B cell (primary cell): ENCODE measurements at regions not wholly inside any gene's neighbourhood (a gene's known extent, or its start where the extent isn't known, plus 50 kb on each side); places are given as distances from the start of the nearest gene placed in this dataset.

Source experiments
- ATAC-seq: fragments of 200-7000 bp; cut with Tn5 transposase; one replicate; pipeline ENCODE4 v1.10.0; 2021; ENCODE audit warnings: low read depth, mild to moderate bottlenecking, moderate number of reproducible peaks, moderate library complexity
- CTCF ChIA-PET: fragments of 350-600 bp; sonication (Branson Sonifier 250); formaldehyde crosslinking; loops from one replicate; lab custom pipeline; 2021; ENCODE audit warnings: antibody characterized with exemption, inconsistent platforms; lab: Charles Lee
- POLR2A ChIA-PET: fragments of 350-600 bp; sonication (Branson Sonifier 250); formaldehyde crosslinking; loops from one replicate; lab custom pipeline; 2021; ENCODE audit warnings: antibody characterized with exemption; lab: Charles Lee
- DNase-seq: peaks from one replicate; pipeline ENCODE4 v3.0.0; 2013
- H2AFZ ChIP-seq: 2 replicates; pipeline ENCODE4 v1.6.1; 2012; ENCODE audit warnings: mild to moderate bottlenecking, low read depth, low read length; ENCODE audit not compliant: insufficient read depth, poor library complexity, severe bottlenecking
- H3K27ac ChIP-seq, 2 donors: 1 replicate in 1 of 2; 2 replicates in 1 of 2; pipeline ENCODE4 v1.5.1; 2012 to 2013; ENCODE audit warnings: low read length in 2 of 2, mild to moderate bottlenecking in 2 of 2, moderate library complexity in 1 of 2
- H3K27me3 ChIP-seq, 4 experiments: fragments of 200-600 bp in 1 of 4; sonication (generic) in 1 of 4; replicated peaks in 1 of 4; 1 replicate in 2 of 4; 2 replicates in 2 of 4; pipeline versions ENCODE4 v1.6.1 to v1.7.0; 2013 to 2016; ENCODE audit warnings: low read length in 3 of 4, mild to moderate bottlenecking in 2 of 4, mixed read lengths in 1 of 4, moderate library complexity in 1 of 4; ENCODE audit not compliant: insufficient read depth in 4 of 4, control insufficient read depth in 3 of 4; ENCODE audit errors: control extremely low read depth in 1 of 4
- H3K36me3 ChIP-seq, 2 experiments: replicated peaks in 1 of 2; 1 replicate in 1 of 2; 2 replicates in 1 of 2; pipeline versions ENCODE4 v1.6.1 to v1.7.1; 2013; ENCODE audit warnings: low read length in 1 of 2; ENCODE audit not compliant: insufficient read depth in 2 of 2, control insufficient read depth in 1 of 2; ENCODE audit errors: control extremely low read depth in 1 of 2, extremely low read depth in 1 of 2
- H3K4me1 ChIP-seq, 2 donors: fragments of 200-600 bp in 1 of 2; sonication (generic) in 1 of 2; 1 replicate in 1 of 2; 2 replicates in 1 of 2; pipeline versions ENCODE4 v1.5.1 to v1.6.1; 2013 to 2017; ENCODE audit warnings: low read length in 2 of 2; ENCODE audit not compliant: control insufficient read depth in 2 of 2, insufficient read depth in 2 of 2
- H3K4me2 ChIP-seq: replicated peaks from 2 replicates; pipeline ENCODE3; 2012; ENCODE audit warnings: mild to moderate bottlenecking, low read depth, low read length; ENCODE audit not compliant: poor library complexity, severe bottlenecking
- H3K4me3 ChIP-seq, 5 experiments: fragments of 200-600 bp in 1 of 5; sonication (generic) in 1 of 5; 1 replicate in 3 of 5; 2 replicates in 2 of 5; pipeline versions ENCODE4 v1.5.1 to v1.7.0; 2011 to 2016; ENCODE audit warnings: low read length in 4 of 5, mild to moderate bottlenecking in 4 of 5, low read depth in 2 of 5, control low read depth in 1 of 5, moderate library complexity in 1 of 5; ENCODE audit not compliant: insufficient read depth in 1 of 5; ENCODE audit errors: control extremely low read depth in 1 of 5, extremely low read depth in 1 of 5
- H3K79me2 ChIP-seq: fragments of 200-600 bp; sonication (generic); one replicate; pipeline ENCODE4 v1.6.0; 2016; ENCODE audit warnings: low read length; ENCODE audit not compliant: control insufficient read depth, insufficient read depth
- H3K9ac ChIP-seq: fragments of 200-600 bp; sonication (generic); 2 replicates; pipeline ENCODE4 v1.6.1; 2017; ENCODE audit warnings: mild to moderate bottlenecking, low read length, moderate library complexity
- H3K9me3 ChIP-seq, 3 donors: one replicate each; pipeline versions ENCODE4 v1.6.1 to v1.7.1; 2013; ENCODE audit warnings: low read length in 2 of 3; ENCODE audit not compliant: control insufficient read depth in 2 of 3, insufficient read depth in 1 of 3; ENCODE audit errors: control extremely low read depth in 1 of 3
- H4K20me1 ChIP-seq: 2 replicates; pipeline ENCODE4 v1.6.0; 2012; ENCODE audit warnings: mild to moderate bottlenecking, low read length; ENCODE audit not compliant: insufficient read depth, control insufficient read depth, poor library complexity, severe bottlenecking
- H3K27ac Mint-ChIP-seq: one replicate; pipeline ENCODE4 v1.8.0; 2021; ENCODE audit warnings: mixed read lengths
- H3K27me3 Mint-ChIP-seq: one replicate; pipeline ENCODE4 v1.8.0; 2021; ENCODE audit warnings: mixed read lengths
- H3K4me1 Mint-ChIP-seq: one replicate; pipeline ENCODE4 v1.8.0; 2021; ENCODE audit warnings: mixed read lengths
- H3K4me3 Mint-ChIP-seq: one replicate; pipeline ENCODE4 v1.8.0; 2021; ENCODE audit warnings: mixed read lengths
- H3K9me3 Mint-ChIP-seq: one replicate; pipeline ENCODE4 v1.8.0; 2022; ENCODE audit warnings: mixed read lengths; ENCODE audit not compliant: insufficient read depth
- EZH2 ChIP-seq: IDR thresholded peaks from 2 replicates; pipeline ENCODE4 v1.6.1; 2012; ENCODE audit warnings: borderline replicate concordance, low read depth, mild to moderate bottlenecking, moderate library complexity, low read length; ENCODE audit not compliant: insufficient read depth, poor library complexity, severe bottlenecking
- WGBS: methylation state at CpG from one replicate; pipeline ENCODE4 v1.1.5; 2013; ENCODE audit warnings: missing lambda C conversion rate; ENCODE audit not compliant: insufficient coverage; 5-methylcytosine and 5-hydroxymethylcytosine counted together
- intact Hi-C: fragments of 100-400 bp; cut with micrococcal nuclease; formaldehyde crosslinking; loops from one replicate; pipeline ENCODE4 v1.10.0; 2022
- TF ChIP-seq, protein P1 (sequence below): fragments of 200-600 bp; IDR thresholded peaks from one replicate; pipeline ENCODE4 v1.8.0; 2022; ENCODE audit warnings: antibody characterized with exemption, mild to moderate bottlenecking

DNA sequence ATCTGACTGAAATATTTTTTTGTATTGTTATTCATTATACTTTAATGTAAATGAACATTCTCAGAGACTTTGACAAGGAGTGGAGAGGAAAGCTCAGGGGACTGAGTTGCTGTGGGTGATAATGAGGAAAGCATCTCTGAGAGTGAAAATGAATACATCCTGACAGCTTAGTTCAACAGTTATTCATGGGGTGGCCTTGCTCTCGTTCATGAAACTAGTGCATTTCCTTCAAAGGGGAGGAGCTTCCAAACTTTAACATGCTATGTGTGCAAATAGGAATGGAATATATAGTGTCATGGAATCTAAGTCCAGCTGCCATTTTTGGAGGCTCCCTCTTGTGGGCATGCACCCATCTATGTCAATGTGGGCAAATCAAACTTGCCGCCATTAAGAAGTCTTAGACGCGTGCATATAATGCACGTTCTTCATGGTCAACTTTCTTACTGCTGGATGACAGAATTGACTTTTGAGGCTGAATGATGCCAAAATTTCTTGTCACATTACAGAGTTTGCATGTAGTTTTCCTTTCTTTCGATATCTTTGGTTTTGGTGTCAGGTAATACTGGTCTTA, 124.3 kb upstream of the TMEM170B start:
- Histone ChIP-seq H3K9ac (no peak overlapping the region), H4K20me1 (no peaks in the 10 kb centered on the region), H3K27me3 (no peaks in the 10 kb centered on the region), H3K4me1 (peaks cover 19 to 30% of the 10 kb centered on the region in 2 donors), H2AFZ (no peak overlapping the region), H3K9me3 (peaks cover 0 to 9% (median 2%) of the 10 kb centered on the region in 3 donors), H3K27ac (no peak overlapping the region), H3K36me3 (no peaks in the 10 kb centered on the region), H3K79me2 (no peaks in the 10 kb centered on the region), H3K4me3 (no peak overlapping the region), H3K4me2 (no peak overlapping the region)
- Mint-ChIP-seq H3K4me1 (peaks cover 28% of the 10 kb centered on the region), H3K27me3 (no peaks in the 10 kb centered on the region), H3K4me3 (no peak overlapping the region), H3K9me3 (no peaks in the 10 kb centered on the region), H3K27ac (no peak overlapping the region)
- ATAC-seq (peak; percentile 17), DNase-seq (no peak)
- no peak for TF ChIP-seq EZH2
- TF ChIP-seq, protein P1, sequence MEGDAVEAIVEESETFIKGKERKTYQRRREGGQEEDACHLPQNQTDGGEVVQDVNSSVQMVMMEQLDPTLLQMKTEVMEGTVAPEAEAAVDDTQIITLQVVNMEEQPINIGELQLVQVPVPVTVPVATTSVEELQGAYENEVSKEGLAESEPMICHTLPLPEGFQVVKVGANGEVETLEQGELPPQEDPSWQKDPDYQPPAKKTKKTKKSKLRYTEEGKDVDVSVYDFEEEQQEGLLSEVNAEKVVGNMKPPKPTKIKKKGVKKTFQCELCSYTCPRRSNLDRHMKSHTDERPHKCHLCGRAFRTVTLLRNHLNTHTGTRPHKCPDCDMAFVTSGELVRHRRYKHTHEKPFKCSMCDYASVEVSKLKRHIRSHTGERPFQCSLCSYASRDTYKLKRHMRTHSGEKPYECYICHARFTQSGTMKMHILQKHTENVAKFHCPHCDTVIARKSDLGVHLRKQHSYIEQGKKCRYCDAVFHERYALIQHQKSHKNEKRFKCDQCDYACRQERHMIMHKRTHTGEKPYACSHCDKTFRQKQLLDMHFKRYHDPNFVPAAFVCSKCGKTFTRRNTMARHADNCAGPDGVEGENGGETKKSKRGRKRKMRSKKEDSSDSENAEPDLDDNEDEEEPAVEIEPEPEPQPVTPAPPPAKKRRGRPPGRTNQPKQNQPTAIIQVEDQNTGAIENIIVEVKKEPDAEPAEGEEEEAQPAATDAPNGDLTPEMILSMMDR: no peak
- ChIA-PET POLR2A (no interaction called here), CTCF (interaction anchor here (0.6 to 3.4 kb wide), 3 partner anchors 9 to 241 kb away, joined by 3 to 15 read pairs (median 3); no protein-coding TSS in a partner anchor)
- 100% methylated on average over 3 of the region's 6 CpGs for WGBS
- intact Hi-C loops: loop anchor here (5.0 kb wide), 1 partner anchor 34 kb away; no protein-coding TSS in a partner anchor

DNA sequence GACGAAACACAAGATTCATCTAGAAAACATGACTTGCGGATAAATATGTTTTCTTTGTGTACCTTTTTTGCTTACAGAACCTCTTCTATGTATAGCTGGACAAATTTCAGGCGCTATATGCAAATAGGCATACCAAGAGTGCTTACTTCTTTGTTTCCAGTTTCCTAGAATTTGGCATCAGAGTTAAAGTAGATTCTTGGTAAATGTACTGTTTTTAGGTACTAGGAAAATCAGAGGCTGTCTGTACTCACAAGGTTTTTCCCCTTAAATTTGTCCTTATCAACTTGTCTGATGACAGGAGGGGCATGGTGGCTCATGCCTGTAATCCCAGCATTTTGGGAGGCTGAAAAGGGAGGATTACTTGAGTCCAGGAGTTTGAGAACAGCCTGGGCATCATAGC, 124.9 kb upstream of the TMEM170B start:
- no peak overlapping the region for H3K4me3 Mint-ChIP-seq
- Histone ChIP-seq H3K9ac (no peak overlapping the region), H3K4me1 (peaks cover 19 to 30% of the 10 kb centered on the region in 2 donors), H3K4me3 (no peak overlapping the region), H3K27ac (no peak overlapping the region), H4K20me1 (no peaks in the 10 kb centered on the region), H3K36me3 (no peaks in the 10 kb centered on the region), H3K27me3 (no peaks in the 10 kb centered on the region), H3K9me3 (peaks cover 0 to 9% (median 2%) of the 10 kb centered on the region in 3 donors), H3K79me2 (no peaks in the 10 kb centered on the region), H3K4me2 (no peak overlapping the region), H2AFZ (no peak overlapping the region)
- H3K27me3 Mint-ChIP-seq: no peaks in the 10 kb centered on the region
- intact Hi-C loops: loop anchor here (5.0 kb wide), 1 partner anchor 35 kb away; no protein-coding TSS in a partner anchor
- no peak for TF ChIP-seq EZH2
- TF ChIP-seq, protein P1: no peak
- ATAC-seq (no peak), DNase-seq (no peak)
- no peak overlapping the region for H3K27ac Mint-ChIP-seq
- H3K9me3 Mint-ChIP-seq: no peaks in the 10 kb centered on the region
- WGBS: no CpG with 5 or more reads among the region's 3 CpGs
- POLR2A ChIA-PET: no interaction called here
- CTCF ChIA-PET: interaction anchor here (0.6 to 3.4 kb wide), 3 partner anchors 10 to 240 kb away, joined by 3 to 15 read pairs (median 3); no protein-coding TSS in a partner anchor
- peaks cover 28% of the 10 kb centered on the region for H3K4me1 Mint-ChIP-seq
